Cardiac septum (tissue), 1 donor: ENCODE measurements at regions not wholly inside any gene's neighbourhood (a gene's known extent, or its start where the extent isn't known, plus 50 kb on each side); places are given as distances from the start of the nearest gene placed in this dataset.
"Not testable (repeated sequence)": the region's sequence is repeated elsewhere in the genome, so short reads cannot be mapped to it uniquely, and the experiment has no call there.

ENCODE experiments used
- DNase-seq: peaks from one replicate; pipeline ENCODE4 v3.0.0-alpha.2; 2020; ENCODE audit warnings: low spot score
- intact Hi-C: fragments of 100-400 bp; cut with DNase I; formaldehyde crosslinking; loops from one replicate; pipeline ENCODE4 v1.14.0; 2022
- donor health status: DM: no; HTN: no; CAD: no.

GRCh38 chr6:86016077-86016476 is 373.4 kb upstream of the SYNCRIP start:
- intact Hi-C loops, result no loop called here

GRCh38 chr6:86012991-86013390 is 370.3 kb upstream of the SYNCRIP start:
- DNase-seq, intact Hi-C loops: not testable (repeated sequence)

More at GRCh38 chr6:86016077-86016476, 373.4 kb upstream of the SYNCRIP start:
- DNase-seq, result no peak

GRCh38 chr6:86010915-86011786 is 368.5 kb upstream of the SYNCRIP start:
- DNase-seq, result no peak

GRCh38 chr6:85997206-85997605 is 354.5 kb upstream of the SYNCRIP start:
- intact Hi-C loops, result no loop called here

More at GRCh38 chr6:86010915-86011786, 368.5 kb upstream of the SYNCRIP start:
- intact Hi-C loops, result no loop called here

GRCh38 chr6:85996034-85996375 is 353.3 kb upstream of the SYNCRIP start:
- intact Hi-C loops, result no loop called here
- DNase-seq, result no peak

More at GRCh38 chr6:85997206-85997605, 354.5 kb upstream of the SYNCRIP start:
- DNase-seq, result no peak

GRCh38 chr6:85995339-85996033 is 352.8 kb upstream of the SYNCRIP start:
- no peak for DNase-seq
- intact Hi-C loops, result no loop called here

GRCh38 chr6:85986681-85987080 is 344.0 kb upstream of the SYNCRIP start:
- DNase-seq, result no peak
- intact Hi-C loops, result no loop called here

- intact Hi-C loops, result no loop called here
- DNase-seq, result no peak
These were observed 340.5 kb upstream of the SYNCRIP start for GRCh38 chr6:85983032-85983659.

- intact Hi-C loops, result no loop called here
- DNase-seq, result no peak
These were observed 335.0 kb upstream of the SYNCRIP start for GRCh38 chr6:85977661-85978060.

GRCh38 chr6:85975957-85976356 is 333.3 kb upstream of the SYNCRIP start:
- intact Hi-C loops, result no loop called here

GRCh38 chr6:85971238-85971637 is 328.6 kb upstream of the SYNCRIP start:
- intact Hi-C loops, result no loop called here
- DNase-seq, result no peak

More at GRCh38 chr6:85975957-85976356, 333.3 kb upstream of the SYNCRIP start:
- DNase-seq, result no peak

GRCh38 chr6:85966828-85967227 is 324.1 kb upstream of the SYNCRIP start:
- intact Hi-C loops, result no loop called here
- DNase-seq, result no peak

- intact Hi-C loops, result no loop called here
- no peak for DNase-seq
These were observed 319.1 kb upstream of the SYNCRIP start for GRCh38 chr6:85961746-85962145.

GRCh38 chr6:85961125-85961524 is 318.4 kb upstream of the SYNCRIP start:
- intact Hi-C loops, result no loop called here
- DNase-seq, result no peak

GRCh38 chr6:85948481-85948880 is 305.8 kb upstream of the SYNCRIP start:
- intact Hi-C loops, result no loop called here
- DNase-seq, result no peak

- intact Hi-C loops, result no loop called here
- DNase-seq, result no peak
These were observed 302.9 kb upstream of the SYNCRIP start for GRCh38 chr6:85945459-85946185.

GRCh38 chr6:85944776-85945175 is 302.1 kb upstream of the SYNCRIP start:
- intact Hi-C loops, result no loop called here
- no peak for DNase-seq

GRCh38 chr6:85942844-85943243 is 300.2 kb upstream of the SYNCRIP start:
- intact Hi-C loops, result no loop called here
- no peak for DNase-seq

GRCh38 chr6:85936916-85937315 is 294.2 kb upstream of the SYNCRIP start:
- no peak for DNase-seq
- intact Hi-C loops, result no loop called here

- no peak for DNase-seq
- intact Hi-C loops, result no loop called here
These were observed 280.3 kb upstream of the SYNCRIP start for GRCh38 chr6:85923013-85923430.
